NCI-H187 treated with DMSO at 0.1 percent for 48 hours (cell line): ENCODE measurements at regions not wholly inside any gene's neighbourhood (a gene's known extent, or its start where the extent isn't known, plus 50 kb on each side); places are given as distances from the start of the nearest gene placed in this dataset.

Experiments
- DNase-seq: peaks from one replicate; lab custom pipeline; 2025; lab: John Stamatoyannopoulos, UW

DNA sequence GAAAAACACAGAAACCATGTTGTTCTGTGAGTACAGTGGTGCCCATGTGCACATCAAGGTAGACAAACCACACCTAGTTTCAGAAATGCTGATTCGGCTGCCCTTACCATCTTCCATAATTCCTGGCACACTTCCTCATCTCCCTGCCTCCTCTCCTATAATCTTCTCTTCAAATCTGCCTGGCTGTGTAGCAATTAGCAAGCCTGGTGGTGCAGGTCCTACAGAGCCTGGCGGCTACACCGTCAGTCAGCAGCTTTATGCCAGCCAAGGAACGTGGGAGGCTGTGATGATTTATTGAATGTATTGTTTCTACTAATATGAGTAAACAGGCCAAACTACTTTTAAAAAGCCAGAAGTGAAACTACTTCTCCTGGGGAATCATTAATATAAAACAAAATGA is 106.8 kb downstream of the SEMA6D start:
- DNase-seq = no peak

DNA sequence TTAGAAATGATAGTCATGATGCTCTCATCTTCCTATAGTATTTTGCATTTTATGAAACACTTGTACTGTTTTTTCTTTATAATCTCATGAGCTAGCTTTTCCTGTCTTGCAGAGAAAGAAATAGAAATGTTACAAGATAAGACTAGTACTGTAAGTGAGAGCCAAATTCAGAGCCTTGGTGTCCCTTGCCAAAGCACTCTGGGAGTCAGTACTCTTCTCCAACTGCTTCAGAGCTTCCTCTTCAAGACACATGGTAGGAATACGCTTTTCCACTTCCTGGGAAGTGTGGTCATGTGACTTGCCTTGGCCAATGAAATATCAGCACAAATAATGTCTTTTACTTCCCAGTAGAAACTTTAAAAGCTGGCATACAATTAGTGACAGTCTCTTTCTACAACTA is 112.4 kb downstream of the SEMA6D start:
- DNase-seq = no peak

DNA sequence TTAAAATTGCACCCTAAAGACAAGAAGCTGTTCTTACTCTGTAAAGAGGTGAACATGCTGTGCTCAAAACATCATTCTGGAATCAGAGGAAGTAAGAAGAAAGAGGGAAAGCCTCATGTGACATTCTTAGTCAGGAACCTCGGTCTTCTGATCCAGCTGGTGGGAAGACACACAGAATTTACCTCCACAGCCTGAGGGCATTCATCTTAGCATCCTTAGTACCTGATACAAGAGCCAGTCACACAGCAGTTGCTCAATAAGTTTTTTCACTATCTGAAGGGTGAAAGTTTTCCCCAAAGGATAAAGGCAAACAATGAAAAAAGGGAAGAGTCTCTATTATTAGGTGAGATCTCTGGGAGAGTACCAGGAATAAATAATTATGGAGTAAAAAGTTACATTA is 116.8 kb downstream of the SEMA6D start:
- DNase-seq = no peak

DNA sequence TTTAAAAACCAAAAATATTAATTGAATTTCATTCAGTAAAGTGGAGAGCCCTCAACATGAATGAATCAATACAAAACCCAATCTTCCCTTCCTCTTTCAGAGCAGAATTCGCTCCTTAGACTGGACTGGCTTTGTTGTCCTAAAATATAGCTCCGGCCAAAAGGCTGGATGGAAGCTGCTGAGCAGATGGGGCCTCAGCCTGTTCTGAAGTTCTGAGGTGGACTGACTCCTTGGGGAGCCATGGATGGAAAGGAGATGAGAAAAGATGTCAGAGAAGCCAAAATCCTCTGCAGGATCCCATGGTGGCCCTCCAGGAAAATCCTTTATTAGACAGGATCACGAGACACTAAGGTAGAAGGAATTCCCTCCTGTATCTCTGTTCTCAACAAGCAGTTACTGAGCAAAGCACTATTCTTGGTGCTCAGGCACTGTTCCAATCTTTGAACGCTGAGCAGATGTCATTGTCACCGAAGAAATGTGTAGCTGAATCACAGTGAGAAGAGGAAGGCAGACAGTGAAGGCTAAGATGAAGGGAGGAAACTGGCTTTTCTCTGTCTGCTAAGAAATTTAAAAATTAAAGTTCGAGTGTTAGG is 122.0 kb downstream of the SEMA6D start:
- no peak for DNase-seq

DNA sequence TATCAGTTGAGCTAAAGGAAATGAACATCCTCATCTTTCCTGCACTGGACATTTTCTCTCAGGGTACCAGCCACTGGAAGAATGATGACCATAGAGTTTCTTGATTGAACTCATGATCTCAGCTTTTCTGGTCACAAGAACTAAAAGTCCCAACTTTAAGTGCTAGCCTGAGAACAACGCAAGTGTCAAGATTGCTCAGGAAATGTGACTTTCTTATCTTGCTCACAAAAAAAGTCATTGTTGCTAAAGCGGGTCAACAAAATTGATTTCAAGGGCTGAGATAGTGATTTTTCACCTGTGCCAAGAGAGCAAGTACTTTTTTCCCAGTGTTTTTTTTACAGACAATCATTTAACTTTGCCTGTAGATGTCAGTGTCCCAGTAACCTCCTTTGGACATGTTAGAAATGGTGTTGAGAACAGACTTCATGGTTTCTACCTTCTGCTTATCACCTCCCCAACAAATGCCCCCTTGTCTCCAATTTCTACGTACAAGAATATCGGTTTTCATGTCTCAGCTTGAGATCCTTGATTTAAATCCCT is 125.9 kb downstream of the SEMA6D start:
- DNase-seq = no peak

DNA sequence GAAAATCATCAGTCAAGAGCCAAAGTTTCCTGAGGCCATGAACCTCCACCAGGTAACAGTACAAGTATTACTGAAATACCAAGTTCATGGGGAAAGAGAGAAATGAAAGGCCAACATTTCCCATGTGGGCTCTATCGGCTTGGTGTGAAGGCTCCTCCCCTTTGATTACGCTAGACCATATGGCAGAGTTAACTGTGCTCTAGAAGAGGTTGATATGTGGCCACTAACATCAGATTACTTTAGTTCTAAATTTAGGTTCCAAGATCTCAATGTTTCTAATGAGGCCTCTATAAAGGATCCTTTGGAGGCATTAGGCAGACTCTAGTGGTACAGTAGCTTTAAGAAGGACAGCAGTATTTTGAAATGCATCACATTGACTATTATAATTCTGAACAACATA is 127.1 kb downstream of the SEMA6D start:
- DNase-seq = no peak

DNA sequence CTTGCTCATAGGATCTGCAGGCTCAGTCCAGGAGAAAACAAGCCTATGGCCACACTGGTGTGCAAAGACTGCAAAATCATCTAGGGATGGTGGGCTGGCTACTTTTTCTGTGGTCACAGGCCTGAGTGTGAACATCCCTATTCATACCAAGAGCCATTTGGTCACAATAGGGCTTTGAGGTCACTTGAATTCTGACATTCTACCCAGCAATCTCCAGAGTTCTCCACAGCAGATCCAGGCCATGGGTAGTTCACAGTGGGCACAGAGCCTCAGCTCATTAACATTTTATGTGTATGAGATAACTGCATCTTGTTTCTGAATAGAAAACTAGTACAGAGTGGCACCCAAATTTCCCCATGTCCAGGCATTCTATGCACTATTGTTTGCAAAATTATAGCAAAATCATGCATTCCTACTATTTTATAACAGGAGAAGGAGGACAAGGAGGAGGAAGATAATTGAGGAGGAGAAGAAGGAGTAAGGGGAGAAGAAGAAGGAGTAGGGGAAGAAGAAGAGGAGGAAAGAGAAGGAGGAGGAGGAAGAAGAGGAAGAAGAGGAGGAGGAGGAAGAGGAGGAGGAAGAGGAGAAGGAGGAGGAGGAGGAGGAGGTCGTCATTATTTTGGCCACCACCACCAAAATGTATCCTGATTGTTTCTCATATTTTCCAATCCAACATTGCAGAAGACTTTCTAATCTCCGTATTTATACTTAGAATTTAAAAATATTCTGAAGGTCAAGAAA is 129.0 kb downstream of the SEMA6D start:
- DNase-seq = no peak

DNA sequence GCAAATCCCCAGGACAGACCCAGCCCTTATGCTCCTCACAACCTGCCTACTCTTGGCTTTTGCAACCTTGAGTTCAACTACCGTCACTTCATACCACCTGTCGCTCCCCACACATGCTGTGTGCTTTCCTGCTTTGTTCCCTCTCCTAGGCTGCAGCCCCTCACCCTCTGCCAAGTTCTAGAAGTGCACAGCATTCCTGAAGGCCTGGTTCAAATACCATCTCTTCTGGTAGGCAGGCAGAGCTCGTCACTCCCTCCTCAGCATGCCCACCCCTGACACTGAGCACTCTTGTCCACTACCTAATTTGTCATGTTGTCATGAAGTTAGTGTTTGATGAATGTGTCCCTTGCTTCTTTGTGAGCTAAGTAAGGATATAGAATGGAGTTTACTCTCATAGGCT is 129.6 kb downstream of the SEMA6D start:
- DNase-seq = no peak

DNA sequence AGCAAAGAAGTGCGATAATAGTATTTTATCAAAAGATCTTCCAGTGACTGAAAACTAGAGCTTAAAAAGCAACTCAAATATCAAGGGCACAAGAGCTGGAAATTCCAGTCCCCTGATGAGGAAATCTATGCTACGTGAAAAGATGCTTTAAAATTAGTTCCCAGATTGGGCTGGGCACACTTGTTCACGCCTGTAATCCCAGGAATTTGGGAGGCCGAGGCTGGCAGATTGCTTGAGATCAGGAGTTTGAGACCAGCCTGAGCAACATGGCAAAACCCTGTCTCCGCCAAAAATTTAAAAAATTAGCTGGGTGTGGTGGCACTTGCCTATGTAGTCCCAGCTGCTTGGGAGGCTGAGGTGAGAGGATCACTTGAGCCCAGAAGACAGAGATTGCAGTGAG is 138.8 kb downstream of the SEMA6D start:
- no peak for DNase-seq

DNA sequence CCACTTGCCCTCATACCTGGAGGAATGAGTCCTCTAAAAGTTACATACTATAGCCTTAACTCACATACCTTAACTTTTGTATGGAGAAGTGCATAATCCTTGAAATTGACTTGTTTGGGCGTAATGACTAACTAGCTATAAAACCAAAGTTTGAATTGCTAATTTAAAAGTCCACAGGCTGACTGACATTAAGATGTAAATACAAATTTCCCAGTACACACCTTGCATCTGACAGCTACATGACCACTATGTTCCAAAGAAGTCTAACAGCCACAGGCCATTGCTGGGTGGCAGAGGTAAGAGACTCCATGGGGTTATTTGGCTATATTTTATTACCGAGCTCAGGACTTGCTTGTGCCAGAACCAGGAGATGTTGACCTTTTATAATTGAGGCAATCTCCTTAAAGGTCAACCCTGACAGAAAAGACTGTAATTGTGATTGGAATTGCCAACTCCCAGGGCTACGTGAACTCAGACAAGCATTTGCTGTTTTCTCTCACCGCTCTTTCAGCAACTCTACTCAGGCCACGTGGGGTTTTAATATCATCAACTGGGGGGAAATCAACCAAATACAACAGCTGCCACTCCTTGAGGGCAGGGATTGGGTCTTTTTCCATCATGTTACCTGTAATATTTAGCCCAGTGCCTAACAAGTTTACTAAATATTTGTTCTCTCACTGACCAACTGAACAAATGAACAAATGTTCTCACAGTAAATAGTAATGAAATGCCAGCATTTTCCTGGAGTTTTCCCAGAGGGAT is 139.9 kb downstream of the SEMA6D start:
- no peak for DNase-seq

DNA sequence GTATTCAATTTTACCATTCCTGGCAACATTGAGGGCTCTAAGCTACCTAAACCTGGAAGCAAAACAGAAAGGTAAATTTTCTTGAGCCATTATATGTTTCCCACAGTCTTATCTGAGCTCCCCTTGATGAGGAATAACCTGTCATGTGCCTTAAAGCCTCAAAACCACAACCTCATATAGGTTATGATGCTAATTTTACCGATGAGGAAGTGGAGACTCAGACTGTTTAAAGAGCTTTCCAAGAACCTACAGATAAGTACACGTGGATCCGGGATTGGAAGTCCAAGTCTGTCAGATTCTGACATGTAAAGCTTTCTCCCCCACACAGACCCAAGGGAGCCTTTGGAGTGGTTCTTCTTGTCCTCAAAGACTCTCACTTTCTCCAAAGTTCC is 140.5 kb downstream of the SEMA6D start:
- DNase-seq = no peak

DNA sequence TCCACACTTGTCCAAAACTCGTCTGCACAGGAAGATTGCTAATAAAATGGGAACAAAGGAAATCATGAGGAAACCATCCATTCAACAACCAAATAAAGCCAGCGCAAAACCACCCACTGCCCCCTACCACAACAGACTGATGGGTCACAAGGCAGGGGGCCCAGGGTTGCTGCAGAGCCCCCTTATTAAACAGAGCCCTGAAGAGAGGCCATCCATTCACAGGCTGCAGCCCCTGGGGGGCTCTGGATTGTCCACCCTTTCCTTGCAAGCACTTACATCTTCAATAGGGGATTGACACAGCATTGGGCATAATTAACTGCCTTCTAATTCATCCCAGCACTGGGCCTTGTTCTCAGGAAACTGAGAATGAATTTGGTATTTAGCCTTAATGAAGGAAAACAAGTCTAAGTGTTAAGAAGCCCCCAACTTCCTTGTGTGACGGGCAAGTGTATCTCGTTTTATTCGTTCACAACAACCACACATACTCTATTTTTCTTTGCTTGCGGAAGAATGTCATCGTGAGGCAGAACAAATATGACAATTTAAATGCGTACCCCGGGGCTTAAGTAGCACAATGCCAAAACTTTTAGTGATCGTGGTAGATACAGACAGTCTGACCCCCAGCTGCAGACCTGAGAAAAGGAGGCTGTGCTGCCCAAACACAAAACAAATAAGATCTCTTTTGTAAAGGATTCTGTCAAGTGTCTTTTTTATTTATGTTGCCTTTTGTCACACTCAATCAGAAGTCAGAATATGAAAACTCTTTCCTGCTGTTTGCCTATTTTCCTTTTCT is 144.0 kb downstream of the SEMA6D start:
- no peak for DNase-seq

DNA sequence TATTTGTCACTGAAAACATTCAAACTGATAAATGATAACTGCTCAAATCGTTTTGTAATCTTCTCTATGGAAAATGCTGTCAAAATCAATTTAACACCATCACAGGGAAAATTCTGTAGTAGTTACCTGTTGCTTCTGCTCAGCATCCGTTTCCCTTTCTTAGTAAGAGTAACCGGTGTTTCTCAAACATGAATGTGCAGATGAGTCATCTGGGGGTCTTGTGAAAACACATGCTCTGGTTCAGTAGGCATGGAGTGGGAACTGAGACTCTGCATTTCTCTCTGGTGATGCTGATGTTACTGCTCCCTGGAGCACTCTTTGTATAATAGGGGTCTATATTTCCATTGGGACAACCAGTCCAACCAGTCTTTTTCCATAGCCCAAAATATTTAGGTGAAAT is 145.1 kb downstream of the SEMA6D start:
- DNase-seq = no peak

DNA sequence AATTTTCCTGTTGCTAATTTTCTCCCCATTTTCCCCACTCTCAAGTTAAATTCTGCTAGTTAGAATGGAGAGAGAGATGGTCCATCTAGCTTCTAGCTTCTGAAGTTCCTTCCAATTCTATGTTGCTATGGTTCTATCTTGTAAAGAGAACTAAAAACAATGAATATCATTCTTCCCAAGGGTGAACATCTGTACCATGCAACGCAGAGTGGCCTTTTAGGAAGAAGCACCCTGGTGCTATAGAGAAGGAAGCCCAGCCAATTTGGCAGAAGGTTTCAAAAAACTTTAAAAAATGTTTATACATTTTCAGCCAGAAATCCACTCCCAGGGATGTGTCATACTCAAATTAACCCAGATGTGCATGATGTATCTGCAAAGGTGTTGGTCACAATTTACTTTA is 149.1 kb downstream of the SEMA6D start:
- DNase-seq = no peak

DNA sequence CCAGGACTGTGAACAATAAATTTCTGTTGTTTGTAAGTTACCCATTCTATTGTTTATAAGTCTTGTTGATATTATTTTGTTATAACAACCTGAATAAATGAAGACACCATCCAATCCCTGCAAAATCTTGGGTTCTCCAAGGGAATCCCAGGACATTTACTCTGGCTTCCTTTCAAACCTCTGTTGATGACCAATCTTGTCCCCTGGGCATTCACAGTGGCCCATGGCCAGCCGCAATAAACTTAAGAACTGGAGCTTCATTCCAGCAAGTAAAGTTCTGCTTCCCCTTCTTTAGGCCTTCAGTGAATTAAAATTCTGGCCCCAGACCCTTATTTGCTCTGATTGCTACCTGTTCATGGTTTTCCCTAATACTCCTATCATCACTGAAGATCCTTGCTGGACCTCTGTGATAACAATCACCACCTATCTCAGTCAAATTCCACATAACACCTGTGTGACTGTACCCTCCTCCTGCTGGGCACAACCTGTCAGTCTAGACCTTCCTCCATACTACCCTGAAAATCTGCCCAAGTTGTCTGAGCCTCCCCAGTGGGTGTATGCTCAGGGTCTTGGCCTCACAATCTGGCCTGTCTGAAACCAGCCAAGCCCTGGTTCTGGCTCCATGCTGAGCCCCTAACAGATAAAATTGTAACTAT is 153.1 kb downstream of the SEMA6D start:
- no peak for DNase-seq

DNA sequence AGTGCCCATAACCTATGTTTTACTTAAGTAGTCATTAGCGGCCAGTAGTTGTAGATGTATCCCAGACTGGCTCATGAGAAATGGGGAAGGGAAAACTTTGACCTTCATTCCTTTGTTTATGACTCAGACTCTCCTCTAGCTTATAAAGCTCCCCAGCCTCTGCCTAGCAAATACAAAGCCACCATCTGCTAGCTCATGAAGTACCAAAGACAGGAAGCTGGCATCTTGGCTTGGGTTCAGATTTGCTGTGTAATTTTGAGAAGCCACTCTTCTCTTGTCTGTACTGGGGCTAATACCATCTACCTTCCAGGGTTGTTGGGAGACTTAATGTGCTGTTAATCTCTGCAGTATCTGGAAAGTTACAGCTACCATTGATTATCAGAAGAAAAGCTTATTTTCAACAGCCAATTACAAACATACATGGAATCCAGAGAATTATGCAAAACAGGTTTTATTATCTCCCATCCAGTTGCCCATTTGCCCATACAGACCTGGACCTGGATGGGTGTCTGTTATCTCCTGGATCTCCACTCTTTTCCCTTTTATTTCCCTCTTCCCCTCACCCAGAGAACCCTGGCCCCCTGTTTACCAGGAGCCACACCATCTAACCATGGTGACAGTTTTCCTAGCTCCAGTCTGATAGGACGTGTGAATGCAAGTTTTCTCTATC is 153.8 kb downstream of the SEMA6D start:
- no peak for DNase-seq

DNA sequence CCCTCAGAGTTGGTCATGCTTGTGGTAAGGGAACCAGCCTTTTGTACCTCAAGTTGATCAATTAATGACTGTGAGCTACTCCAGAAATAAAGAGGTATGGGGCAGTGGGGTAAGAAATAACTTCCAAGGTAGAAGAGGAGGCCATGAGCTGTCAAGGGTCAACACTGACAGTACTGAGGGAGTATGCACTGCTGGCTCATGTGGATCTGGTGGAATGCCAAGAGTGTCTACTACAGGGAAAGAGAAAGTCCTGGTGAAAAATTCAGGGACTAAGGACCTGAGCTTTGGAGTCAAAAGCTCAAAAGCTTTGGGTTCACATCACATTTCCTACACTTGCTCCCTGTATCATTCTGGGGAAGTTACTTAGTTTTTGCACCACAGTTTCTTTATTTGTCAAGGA is 154.9 kb downstream of the SEMA6D start:
- no peak for DNase-seq

DNA sequence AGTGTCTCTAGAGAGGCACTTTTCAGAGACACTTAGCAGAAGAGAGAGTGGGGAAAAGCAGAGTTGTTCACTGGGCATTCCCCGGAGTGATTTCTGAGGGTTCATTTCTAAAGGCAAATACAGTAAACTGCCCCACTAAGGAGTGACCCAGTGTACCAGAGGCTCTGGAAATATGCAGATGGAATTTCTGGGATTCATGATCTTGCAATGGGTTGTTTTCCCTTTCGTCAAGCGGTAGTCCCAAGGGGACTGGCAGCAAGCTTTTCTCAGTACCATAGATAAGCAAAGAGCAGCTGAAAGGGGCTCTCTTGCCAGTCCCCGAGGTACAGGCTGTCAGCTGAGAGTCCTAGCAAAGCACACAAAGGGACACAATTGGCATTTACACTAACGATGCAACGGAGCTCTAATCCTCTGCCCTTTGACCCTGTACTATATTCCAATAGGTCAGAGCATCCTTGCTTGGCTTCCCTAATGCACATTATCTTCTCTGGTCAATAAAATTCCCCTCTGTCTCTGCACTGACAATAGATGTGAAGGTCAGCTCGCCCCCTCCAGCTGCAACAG is 155.6 kb downstream of the SEMA6D start:
- no peak for DNase-seq

DNA sequence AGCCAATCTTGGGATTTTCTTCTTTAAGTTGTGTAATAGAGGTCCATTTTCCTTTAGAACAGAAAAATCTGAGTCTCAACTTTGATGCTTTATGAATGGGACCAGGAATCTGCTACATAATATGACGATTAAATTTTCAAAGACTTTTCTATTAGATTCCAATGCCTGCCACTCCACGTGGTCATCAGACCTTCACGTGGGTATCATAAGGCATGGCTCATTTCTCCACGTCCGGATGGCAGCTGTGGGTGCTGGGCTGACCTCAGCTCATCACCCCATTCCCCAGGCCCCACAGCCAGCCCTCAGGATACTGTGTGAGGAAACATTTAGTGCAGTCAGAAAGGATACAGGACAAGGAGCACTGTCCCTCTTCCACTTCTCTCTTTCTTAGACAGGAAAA is 159.7 kb downstream of the SEMA6D start:
- DNase-seq = no peak

DNA sequence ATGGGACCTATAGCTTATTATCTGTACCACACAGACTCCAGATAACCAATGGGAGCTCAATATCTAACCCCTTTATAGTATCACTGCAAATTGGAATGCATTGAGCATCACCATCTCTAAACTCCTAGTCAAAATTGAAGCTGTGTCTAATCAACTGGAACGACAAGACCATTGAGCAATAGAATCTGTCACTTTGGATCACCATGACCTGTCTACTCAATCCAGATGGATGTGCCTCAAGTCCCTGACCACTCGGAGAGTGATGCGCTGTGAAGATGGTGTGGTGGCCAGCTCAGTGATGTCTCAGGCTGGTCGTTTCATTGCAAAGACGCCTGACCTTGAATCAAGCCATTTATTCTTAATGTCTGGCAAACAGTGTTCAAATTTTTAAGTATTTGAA is 160.5 kb downstream of the SEMA6D start:
- no peak for DNase-seq

DNA sequence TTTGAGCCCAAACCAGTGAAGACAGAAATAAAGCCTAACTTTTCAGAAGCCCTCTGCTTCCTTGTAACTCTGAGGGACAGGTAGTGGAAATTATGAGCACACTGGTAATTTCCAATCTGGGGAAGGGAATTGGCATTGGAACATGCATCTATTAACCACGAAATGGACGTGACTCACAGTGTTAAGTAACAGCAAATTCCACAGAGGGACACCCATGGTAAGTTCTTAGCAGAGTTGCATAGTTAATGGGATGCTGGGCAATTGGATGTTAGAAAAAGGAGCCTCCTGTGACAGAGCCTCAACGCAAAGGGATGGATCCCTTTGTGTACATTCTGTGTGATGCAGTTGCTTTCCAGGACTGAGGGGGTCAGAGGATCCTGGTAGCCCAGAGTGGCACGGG is 168.6 kb downstream of the SEMA6D start:
- no peak for DNase-seq
